Anterior cingulate cortex (tissue), 58 donors: ENCODE measurements at regions not wholly inside any gene's neighbourhood (a gene's known extent, or its start where the extent isn't known, plus 50 kb on each side); places are given as distances from the start of the nearest gene placed in this dataset.
"Not testable (repeated sequence)": the region's sequence is repeated elsewhere in the genome, so short reads cannot be mapped to it uniquely, and the experiment has no call there.

ENCODE experiments used
- DNase-seq, 58 donors: peaks; one replicate each; lab custom pipeline; 2025; lab: John Stamatoyannopoulos, UW

- no peak for DNase-seq
Measured at GRCh38 chr4:175033162-175033561, 115.0 kb downstream of the ADAM29 start.

GRCh38 chr4:175034007-175034406, 115.8 kb downstream of the ADAM29 start:
- DNase-seq: no peak

- DNase-seq: no peak
Measured at GRCh38 chr4:175034986-175035705, 117.0 kb downstream of the ADAM29 start.

DNA sequence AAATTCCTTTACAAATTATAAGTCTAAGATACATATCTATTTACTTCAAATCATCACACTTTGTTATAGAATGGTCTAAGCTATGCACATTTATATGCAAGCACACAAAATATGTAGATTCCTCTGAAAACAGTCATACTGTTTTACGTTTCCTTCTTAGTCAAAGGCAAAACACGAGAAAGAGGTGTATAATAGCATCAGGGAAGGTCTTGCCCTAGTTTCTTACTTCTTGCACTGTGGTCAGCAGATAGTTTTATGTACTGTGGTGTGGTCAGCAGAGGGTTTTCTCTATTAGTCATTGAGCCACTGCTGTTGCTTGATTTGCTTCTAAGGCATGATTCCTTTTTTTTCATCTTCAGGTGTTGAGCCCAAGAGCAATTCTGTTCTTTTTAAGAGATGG, 117.7 kb downstream of the ADAM29 start:
- DNase-seq: no peak

DNA sequence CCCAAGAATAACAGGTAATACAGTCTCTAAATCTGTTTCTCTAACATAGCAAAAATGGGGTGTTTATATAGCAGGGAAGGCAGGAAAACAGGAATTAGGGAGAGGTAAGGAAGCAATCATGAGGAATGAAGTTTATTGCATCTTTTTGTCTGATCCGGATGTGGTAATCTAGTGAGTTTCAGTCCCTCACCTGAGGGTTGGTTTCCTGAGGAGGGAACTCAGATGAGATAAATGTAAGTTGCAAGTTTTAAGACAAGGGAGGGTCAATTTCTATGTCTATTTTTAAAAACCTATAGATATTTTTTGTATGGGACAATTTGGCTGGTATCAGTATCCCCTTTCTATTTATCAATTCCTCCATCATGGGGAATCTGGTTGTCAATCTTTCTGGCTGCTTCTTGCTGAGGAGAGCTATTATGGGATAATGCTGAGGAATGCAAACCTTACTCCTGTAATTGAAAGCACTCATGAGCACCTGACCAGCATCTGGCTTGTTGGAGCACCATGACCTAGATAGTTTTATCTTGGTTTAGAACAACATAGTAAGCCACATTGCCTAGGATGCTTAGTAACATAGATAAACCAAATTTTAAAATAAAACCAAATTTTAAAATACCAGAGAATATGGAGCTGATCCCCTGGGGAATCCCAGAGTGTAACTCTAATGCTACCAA, 130.1 kb downstream of the ADAM29 start:
- no peak for DNase-seq

GRCh38 chr4:175048906-175049305, 130.7 kb downstream of the ADAM29 start:
- DNase-seq: no peak

GRCh38 chr4:175051974-175052373, 133.8 kb downstream of the ADAM29 start:
- DNase-seq: no peak

DNA sequence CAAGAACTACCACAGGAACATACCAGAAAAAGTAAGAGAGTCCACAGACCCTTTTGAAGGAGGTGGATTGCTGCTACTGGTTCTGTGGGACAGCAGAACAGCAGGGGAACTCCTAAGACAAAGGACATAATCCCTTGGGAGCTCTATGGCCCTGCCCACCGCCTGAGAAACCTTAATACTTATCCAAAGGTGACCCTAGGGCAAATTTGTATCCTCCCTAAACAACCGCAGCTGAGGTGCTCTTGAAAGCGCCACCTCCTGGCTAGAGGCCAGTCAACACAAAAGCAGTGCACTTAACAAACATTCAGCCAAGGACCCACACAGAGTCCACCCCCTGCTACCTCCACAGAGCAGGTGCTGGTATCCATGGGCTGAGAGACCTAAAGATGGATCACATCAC, 136.8 kb downstream of the ADAM29 start:
- no peak for DNase-seq

- no peak for DNase-seq
Measured at GRCh38 chr4:175062183-175062592, 144.0 kb downstream of the ADAM29 start.

- DNase-seq: no peak
Measured at GRCh38 chr4:175065228-175065627, 147.1 kb downstream of the ADAM29 start.

GRCh38 chr4:175066923-175067627, 148.9 kb downstream of the ADAM29 start:
- no peak for DNase-seq

GRCh38 chr4:175068266-175068665, 150.1 kb downstream of the ADAM29 start:
- DNase-seq: no peak

GRCh38 chr4:175070444-175070843, 152.3 kb downstream of the ADAM29 start:
- no peak for DNase-seq

DNA sequence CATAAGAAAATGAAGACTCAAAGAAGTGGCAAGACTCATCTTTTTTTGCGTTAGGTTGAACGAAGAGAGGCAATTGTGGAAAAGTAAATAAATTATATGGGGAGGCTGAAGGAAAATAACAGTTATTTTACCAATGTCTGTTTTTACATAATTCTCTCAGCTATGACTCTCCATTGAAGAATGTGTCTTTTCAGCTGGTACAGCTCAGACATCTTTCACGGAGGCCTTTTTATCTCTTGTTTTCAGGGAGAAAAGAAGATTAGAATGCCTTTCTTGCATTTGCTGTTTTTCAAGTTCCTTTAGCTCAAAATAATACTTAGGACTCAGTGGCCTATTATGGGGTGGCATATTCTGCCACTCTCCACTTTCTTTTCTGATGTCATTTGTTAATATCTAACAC, 153.0 kb downstream of the ADAM29 start:
- no peak for DNase-seq

DNA sequence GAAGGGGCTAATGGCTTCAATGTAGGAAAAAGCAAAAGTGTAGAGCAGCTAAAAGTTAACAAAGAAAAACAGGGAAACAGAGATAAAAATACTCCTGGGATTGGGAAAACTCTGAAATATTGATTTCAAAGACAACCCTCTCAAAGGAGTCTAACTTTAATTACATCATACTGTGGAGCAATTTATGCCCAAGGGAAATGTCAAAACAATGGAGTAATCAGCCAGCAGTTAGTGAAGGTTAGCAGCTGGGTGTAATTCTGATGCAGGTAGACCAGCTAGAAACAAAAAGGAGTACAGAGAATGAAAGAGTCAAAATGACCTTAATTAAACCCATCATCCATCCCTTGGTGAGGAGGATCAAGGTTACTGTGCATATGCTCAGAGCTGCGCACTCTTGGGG, 169.0 kb downstream of the ADAM29 start:
- DNase-seq: no peak

DNA sequence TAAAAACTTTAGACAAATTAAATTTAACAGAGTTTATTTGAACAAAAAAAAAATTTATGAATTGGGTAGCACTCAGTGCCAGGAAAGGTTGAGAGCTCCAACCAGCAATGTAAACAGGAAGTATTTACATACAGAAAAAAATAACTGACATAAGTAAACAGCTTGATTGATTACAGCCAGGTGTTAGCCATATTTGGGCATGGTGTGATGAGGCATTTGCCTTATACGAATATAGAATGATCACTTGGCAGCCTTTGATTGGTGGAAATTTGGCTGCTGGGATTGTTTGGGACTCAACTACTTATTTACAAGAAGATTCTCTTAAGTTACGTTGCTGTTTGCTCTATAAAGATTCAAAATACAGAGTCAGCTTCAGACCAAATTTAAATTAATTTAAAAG, 172.0 kb downstream of the ADAM29 start:
- DNase-seq: no peak

DNA sequence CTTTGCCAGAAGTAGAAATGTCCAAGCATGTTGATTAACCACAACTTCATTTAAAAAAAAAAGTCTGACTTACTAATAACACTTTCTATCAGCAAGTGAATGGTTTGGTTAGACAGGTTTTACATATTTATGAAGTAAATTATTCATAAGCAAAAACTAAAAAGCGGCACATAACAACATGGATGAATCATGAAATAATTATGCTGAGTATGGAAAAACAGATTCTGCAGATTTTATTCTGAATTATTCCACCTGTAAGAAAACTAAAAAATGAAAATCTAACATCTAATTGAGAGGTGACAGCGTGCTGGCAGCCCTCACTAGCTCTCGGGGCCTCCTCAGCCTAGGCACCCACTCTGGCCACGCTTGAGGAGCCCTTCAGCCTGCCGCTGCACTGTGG, 173.5 kb downstream of the ADAM29 start:
- DNase-seq: no peak

GRCh38 chr4:175092114-175092513, 174.0 kb downstream of the ADAM29 start:
- DNase-seq: no peak

DNA sequence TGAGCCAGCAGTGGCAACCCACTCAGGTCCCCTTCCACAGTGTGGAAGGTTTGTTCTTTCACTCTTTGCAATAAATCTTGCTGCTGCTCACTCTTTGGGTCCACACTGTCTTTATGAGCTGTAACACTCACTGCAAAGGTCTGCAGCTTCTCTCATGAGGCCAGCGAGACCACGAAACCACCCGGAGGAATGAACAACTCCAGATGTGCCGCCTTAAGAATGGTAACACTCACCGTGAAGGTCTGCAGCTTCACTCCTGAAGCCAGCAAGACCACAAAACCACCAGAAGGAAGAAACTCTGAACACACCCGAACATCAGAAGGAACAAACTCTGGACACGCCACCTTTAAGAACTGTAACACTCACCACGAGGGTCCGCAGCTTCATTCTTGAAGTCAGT, 174.9 kb downstream of the ADAM29 start:
- not testable (repeated sequence) for DNase-seq

DNA sequence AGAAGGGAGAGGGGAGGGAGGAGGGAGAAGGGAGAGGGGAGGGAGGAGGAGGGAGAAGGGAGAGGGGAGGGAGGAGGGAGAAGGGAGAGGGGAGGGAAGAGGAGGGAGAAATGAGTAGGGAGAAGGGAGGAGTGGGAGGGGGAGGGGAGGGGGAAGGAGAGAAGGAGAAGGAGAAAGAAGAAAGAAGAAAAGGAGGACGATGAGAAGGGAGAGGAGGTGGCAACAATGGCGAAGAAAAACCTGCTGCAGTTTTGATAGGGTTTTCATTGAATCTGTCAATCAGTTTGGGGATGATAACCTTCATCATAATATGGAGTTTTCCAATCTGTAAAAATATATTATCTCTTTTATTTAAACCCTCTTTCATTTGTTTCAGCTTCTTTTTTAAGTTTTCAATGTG, 185.2 kb downstream of the ADAM29 start:
- no peak for DNase-seq

DNA sequence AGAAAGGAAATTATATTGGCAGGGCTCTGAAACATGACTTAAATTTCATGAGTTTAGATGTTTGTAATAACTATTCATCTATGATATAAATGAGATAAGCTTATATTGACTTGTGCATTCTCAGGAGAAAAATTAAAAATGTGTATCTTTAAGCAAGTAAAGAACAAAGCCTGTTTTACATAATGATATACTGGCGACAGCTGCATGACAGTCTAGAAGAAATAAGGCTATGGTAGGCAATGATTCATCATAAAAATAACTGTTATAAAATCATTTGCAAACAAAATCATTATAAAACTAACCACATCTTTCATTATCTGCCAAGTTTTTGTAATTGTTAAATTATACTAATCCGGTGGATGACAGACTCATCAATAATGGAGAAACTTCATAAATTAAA, 188.1 kb downstream of the ADAM29 start:
- DNase-seq: no peak

DNA sequence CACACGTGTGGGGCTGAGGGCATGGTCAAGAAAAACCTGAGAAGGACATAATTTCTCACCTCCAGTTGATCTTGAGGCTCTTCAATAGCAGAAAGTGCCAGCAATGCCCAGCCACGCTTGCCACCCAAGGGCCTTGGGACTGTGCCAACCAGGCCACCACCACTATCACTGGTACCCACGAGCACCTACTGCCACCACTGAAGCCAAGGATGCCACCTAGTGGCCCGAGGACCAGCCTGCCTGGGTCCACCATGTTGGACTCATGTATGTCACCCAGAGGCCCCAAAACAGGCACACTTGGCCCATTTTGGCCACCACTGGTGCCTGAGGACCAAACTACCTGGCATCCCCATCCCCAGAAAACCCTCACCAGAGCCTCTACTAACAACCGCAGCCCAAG, 191.8 kb downstream of the ADAM29 start:
- DNase-seq: no peak
